ENCODE measurements at regions not wholly inside any gene's neighbourhood (a gene's known extent, or its start where the extent isn't known, plus 50 kb on each side); places are given as distances from the start of the nearest gene placed in this dataset.

DNA sequence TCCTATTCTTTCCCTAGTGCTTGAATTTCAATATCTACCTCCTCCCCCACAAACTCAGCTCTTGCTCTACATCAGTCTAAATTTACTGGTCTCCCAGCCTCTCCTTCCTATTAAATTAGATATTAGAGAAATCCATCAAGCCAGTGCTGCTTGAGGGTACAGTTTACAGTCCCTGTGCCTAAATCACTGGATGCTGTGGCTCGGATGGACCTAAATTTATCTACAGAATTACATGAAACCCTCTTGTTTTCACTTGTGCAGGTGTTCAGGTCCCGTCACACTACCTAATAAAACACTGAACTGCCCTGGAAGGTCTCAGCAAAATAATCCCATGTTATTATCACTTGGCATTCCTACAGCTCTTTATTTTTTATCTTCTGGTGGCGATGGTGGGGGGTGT is 134.7 kb upstream of the E2F8 start:
- TF ChIP-seq, protein P1, sequence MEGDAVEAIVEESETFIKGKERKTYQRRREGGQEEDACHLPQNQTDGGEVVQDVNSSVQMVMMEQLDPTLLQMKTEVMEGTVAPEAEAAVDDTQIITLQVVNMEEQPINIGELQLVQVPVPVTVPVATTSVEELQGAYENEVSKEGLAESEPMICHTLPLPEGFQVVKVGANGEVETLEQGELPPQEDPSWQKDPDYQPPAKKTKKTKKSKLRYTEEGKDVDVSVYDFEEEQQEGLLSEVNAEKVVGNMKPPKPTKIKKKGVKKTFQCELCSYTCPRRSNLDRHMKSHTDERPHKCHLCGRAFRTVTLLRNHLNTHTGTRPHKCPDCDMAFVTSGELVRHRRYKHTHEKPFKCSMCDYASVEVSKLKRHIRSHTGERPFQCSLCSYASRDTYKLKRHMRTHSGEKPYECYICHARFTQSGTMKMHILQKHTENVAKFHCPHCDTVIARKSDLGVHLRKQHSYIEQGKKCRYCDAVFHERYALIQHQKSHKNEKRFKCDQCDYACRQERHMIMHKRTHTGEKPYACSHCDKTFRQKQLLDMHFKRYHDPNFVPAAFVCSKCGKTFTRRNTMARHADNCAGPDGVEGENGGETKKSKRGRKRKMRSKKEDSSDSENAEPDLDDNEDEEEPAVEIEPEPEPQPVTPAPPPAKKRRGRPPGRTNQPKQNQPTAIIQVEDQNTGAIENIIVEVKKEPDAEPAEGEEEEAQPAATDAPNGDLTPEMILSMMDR (IDR thresholded peaks at IDR 0.05) = no peak
- TF ChIP-seq POLR2AphosphoS5 (IDR thresholded peaks at IDR 0.05) = no peak

Data from breast epithelium (tissue), 3 donors.